K562 (cell line): ENCODE measurements at regions not wholly inside any gene's neighbourhood (a gene's known extent, or its start where the extent isn't known, plus 50 kb on each side); places are given as distances from the start of the nearest gene placed in this dataset.

Source experiments
- ATAC-seq: fragments of 200-7000 bp; cut with Tn5 transposase; 3 replicates; pipeline ENCODE4 v1.9.1; 2020; ENCODE audit warnings: moderate library complexity
- BruUV-seq: library from RNA; stranded (reverse); fragments of 400-500 nt; replicated peaks from 2 replicates; lab custom pipeline; 2021; lab: Mats Ljungman, UMichigan
- CTCF ChIA-PET: fragments of 300-600 bp; formaldehyde crosslinking; extraction: SDS; loops from one replicate; lab custom pipeline; 2021; ENCODE audit warnings: low intra/inter-chr PET ratio; lab: Yijun Ruan, JAX
- POLR2A ChIA-PET: fragments of 300-600, 350-650 bp; sonication (Branson Sonifier 250); formaldehyde crosslinking; extraction: SDS; loops from one replicate; lab custom pipeline; 2021; ENCODE audit warnings: antibody characterized with exemption, inconsistent platforms; lab: Yijun Ruan, JAX
- DNase-seq, 4 experiments: peaks; one replicate each; pipeline versions ENCODE4 v3.0.0 to v3.0.0-alpha.2; 2011 to 2018; ENCODE audit warnings: low spot score in 3 of 4, mixed read lengths in 3 of 4; ENCODE audit errors: extremely low read depth in 1 of 4
- FAIRE-seq: peaks from 2 replicates; lab custom pipeline; 2011; peaks lifted over from hg19 to GRCh38; lab: Jason Lieb, UNC
- H2AFZ ChIP-seq: 2 replicates; pipeline ENCODE4 v1.6.0; 2011; ENCODE audit warnings: low read depth, low read length, control low read depth, inconsistent platforms
- H3K27ac ChIP-seq: fragments of 200-600 bp; 3 replicates; pipeline ENCODE4 v1.8.0; 2011; ENCODE audit warnings: low read depth, mild to moderate bottlenecking, control low read depth, inconsistent platforms, low read length, moderate library complexity, mixed read lengths; ENCODE audit errors: extremely low read depth
- H3K27me3 ChIP-seq, 2 experiments: fragments of 300-600 bp in 1 of 2; 2 replicates in 1 of 2; 3 replicates in 1 of 2; pipeline versions ENCODE4 v1.6.0 to v1.8.0; 2011; ENCODE audit warnings: inconsistent platforms in 2 of 2, low read length in 2 of 2, mild to moderate bottlenecking in 1 of 2, mixed read lengths in 1 of 2, moderate library complexity in 1 of 2; ENCODE audit not compliant: control insufficient read depth in 2 of 2, insufficient read depth in 2 of 2
- H3K36me3 ChIP-seq: fragments of 300-600 bp; 3 replicates; pipeline ENCODE4 v1.8.0; 2011; ENCODE audit warnings: mild to moderate bottlenecking, low read length, inconsistent platforms; ENCODE audit not compliant: control insufficient read depth, insufficient read depth
- H3K4me1 ChIP-seq, 2 experiments: fragments of 200-600 bp in 1 of 2; replicated peaks in 1 of 2; 2 replicates in 1 of 2; 3 replicates in 1 of 2; pipeline versions ENCODE4 v1.5.1 to v1.8.0; 2011; ENCODE audit warnings: inconsistent platforms in 2 of 2, low read length in 2 of 2, mild to moderate bottlenecking in 1 of 2, mixed read lengths in 1 of 2, moderate library complexity in 1 of 2; ENCODE audit not compliant: control insufficient read depth in 2 of 2, insufficient read depth in 2 of 2
- H3K4me2 ChIP-seq: 2 replicates; pipeline ENCODE4 v1.6.1; 2011; ENCODE audit warnings: low read length, control low read depth, inconsistent platforms, mixed read lengths; ENCODE audit not compliant: insufficient read depth
- H3K4me3 ChIP-seq: fragments of 200-600 bp; sonication (generic), shearing (Covaris generic); 2 replicates; pipeline ENCODE4 v1.5.1; 2016; ENCODE audit warnings: control low read depth, inconsistent platforms
- H3K79me2 ChIP-seq: fragments of 200-600 bp; 3 replicates; pipeline ENCODE4 v1.8.0; 2011; ENCODE audit warnings: low read length, inconsistent platforms; ENCODE audit not compliant: control insufficient read depth, insufficient read depth
- H3K9ac ChIP-seq, 2 experiments: 2 replicates each; pipeline versions ENCODE4 v1.6.0 to v1.6.1; 2011; ENCODE audit warnings: low read depth in 2 of 2, low read length in 2 of 2, control low read depth in 1 of 2, inconsistent platforms in 1 of 2, mild to moderate bottlenecking in 1 of 2, mixed read lengths in 1 of 2; ENCODE audit not compliant: insufficient read depth in 1 of 2
- H3K9me1 ChIP-seq: one replicate; pipeline ENCODE4 v1.6.0; 2011; ENCODE audit warnings: inconsistent platforms, mild to moderate bottlenecking, low read length, moderate library complexity; ENCODE audit not compliant: control insufficient read depth, insufficient read depth
- H3K9me3 ChIP-seq: replicated peaks from 2 replicates; pipeline ENCODE4 v1.5.1; 2011; ENCODE audit warnings: low read depth, low read length, inconsistent platforms; ENCODE audit not compliant: control insufficient read depth, insufficient read depth
- H4K20me1 ChIP-seq: replicated peaks from 2 replicates; pipeline ENCODE4 v1.6.1; 2011; ENCODE audit warnings: low read length, inconsistent platforms, mixed read lengths; ENCODE audit not compliant: control insufficient read depth, insufficient read depth
- ETV5 ChIP-seq: sonication (generic); formaldehyde crosslinking; IDR thresholded peaks from 2 replicates; pipeline ENCODE4 v1.4.0; 2020; ENCODE audit warnings: low read depth, mild to moderate bottlenecking, missing genetic modification reagents
- HDAC6 ChIP-seq: IDR thresholded peaks from 2 replicates; pipeline ENCODE4 v1.6.1; 2012; ENCODE audit warnings: low read depth, mild to moderate bottlenecking, control low read depth, inconsistent platforms, low read length, moderate library complexity
- MAZ ChIP-seq, 2 experiments: fragments of 450-650 bp in 1 of 2; sonication (generic) in 1 of 2; formaldehyde crosslinking; IDR thresholded peaks in 1 of 2; conservative IDR thresholded peaks in 1 of 2; 2 replicates each; pipeline versions ENCODE4 v1.4.0 to v1.5.0; 2020; ENCODE audit warnings: mild to moderate bottlenecking in 1 of 2, missing genetic modification reagents in 1 of 2
- MEIS2 ChIP-seq: fragments of 450-650 bp; IDR thresholded peaks from 2 replicates; pipeline ENCODE4 v1.6.1; 2014; ENCODE audit warnings: mild to moderate bottlenecking; ENCODE audit not compliant: partially characterized antibody
- SLC30A9 ChIP-seq: fragments of 250-450 bp; sonication (Bioruptor Pico); IDR thresholded peaks from 2 replicates; pipeline ENCODE4 v1.8.0; 2022; ENCODE audit warnings: mild to moderate bottlenecking, moderate library complexity
- STAT6 ChIP-seq: sonication (generic); formaldehyde crosslinking; IDR thresholded peaks from 2 replicates; pipeline ENCODE4 v1.8.1; 2023; ENCODE audit warnings: mild to moderate bottlenecking, missing genetic modification reagents
- WGBS: fragments of 100-300 bp; shearing (Covaris generic); methylation state at CpG from one replicate; pipeline ENCODE4 v1.1.6; 2016; ENCODE audit warnings: low coverage, mixed read lengths; ENCODE audit not compliant: insufficient coverage; ENCODE audit errors: missing lambda C conversion rate; 5-methylcytosine and 5-hydroxymethylcytosine counted together
- in situ Hi-C: fragments of 300-500 bp; cut with MboI; formaldehyde crosslinking; loops from 4 replicates; pipeline ENCODE4 v1.15.0; 2018; ENCODE audit warnings: inconsistent platforms, mixed read lengths
- intact Hi-C: fragments of 100-400 bp; cut with micrococcal nuclease; formaldehyde crosslinking; loops from 2 replicates; pipeline ENCODE4 v1.14.2; 2022
- TF ChIP-seq, protein P1 (sequence below): sonication (generic); formaldehyde crosslinking; IDR thresholded peaks from 2 replicates; pipeline ENCODE4 v1.8.0; 2022; ENCODE audit warnings: mild to moderate bottlenecking, low read depth, missing genetic modification reagents
- TF ChIP-seq, protein P2 (sequence below): IDR thresholded peaks from 3 replicates; pipeline ENCODE4 v1.6.1; 2011; ENCODE audit warnings: borderline replicate concordance, mild to moderate bottlenecking; ENCODE audit not compliant: insufficient read length, insufficient read depth

- Histone ChIP-seq H3K4me3 (no peak overlapping the region), H3K79me2 (no peaks in the 10 kb centered on the region), H3K4me2 (no peak overlapping the region), H3K27me3 (no peaks in the 10 kb centered on the region), H4K20me1 (no peaks in the 10 kb centered on the region), H3K36me3 (no peaks in the 10 kb centered on the region), H3K9me3 (peaks cover 1% of the 10 kb centered on the region; the same call in 1 of the 2 replicates), H2AFZ (no peak overlapping the region), H3K9me1 (no peaks in the 10 kb centered on the region), H3K9ac (no peak overlapping the region), H3K27ac (no peak overlapping the region), H3K4me1 (no peaks in the 10 kb centered on the region)
- no peak for TF ChIP-seq SLC30A9
- no peak for TF ChIP-seq HDAC6
- no peak for TF ChIP-seq MEIS2
- TF ChIP-seq STAT6 (CRISPR knock-in tag) = no peak
- TF ChIP-seq MAZ (CRISPR knock-in tag; conservative IDR thresholded peaks at IDR 0.05 in 1 of 2, IDR thresholded peaks at IDR 0.05 in 1 of 2) = no peak
- TF ChIP-seq, protein P1, sequence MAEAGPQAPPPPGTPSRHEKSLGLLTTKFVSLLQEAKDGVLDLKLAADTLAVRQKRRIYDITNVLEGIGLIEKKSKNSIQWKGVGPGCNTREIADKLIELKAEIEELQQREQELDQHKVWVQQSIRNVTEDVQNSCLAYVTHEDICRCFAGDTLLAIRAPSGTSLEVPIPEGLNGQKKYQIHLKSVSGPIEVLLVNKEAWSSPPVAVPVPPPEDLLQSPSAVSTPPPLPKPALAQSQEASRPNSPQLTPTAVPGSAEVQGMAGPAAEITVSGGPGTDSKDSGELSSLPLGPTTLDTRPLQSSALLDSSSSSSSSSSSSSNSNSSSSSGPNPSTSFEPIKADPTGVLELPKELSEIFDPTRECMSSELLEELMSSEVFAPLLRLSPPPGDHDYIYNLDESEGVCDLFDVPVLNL = no peak
- TF ChIP-seq, protein P2, sequence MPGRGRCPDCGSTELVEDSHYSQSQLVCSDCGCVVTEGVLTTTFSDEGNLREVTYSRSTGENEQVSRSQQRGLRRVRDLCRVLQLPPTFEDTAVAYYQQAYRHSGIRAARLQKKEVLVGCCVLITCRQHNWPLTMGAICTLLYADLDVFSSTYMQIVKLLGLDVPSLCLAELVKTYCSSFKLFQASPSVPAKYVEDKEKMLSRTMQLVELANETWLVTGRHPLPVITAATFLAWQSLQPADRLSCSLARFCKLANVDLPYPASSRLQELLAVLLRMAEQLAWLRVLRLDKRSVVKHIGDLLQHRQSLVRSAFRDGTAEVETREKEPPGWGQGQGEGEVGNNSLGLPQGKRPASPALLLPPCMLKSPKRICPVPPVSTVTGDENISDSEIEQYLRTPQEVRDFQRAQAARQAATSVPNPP = no peak
- no peak for TF ChIP-seq ETV5 (CRISPR knock-in tag)
- no TSS peak for BruUV-seq
- no peak for FAIRE-seq
- ATAC-seq = no peak
- intact Hi-C loops = no loop called here
- ChIA-PET POLR2A (no interaction called here), CTCF (no interaction called here)
- DNase-seq = no peak
- 0% methylated on average over 2 of the region's 2 CpGs for WGBS
- in situ Hi-C loops = no loop called here
Measured at GRCh38 chr10:64159910-64160872, 639.0 kb downstream of the REEP3 start.
